Hindlimb muscle (tissue), 1 donor: ENCODE measurements at regions not wholly inside any gene's neighbourhood (a gene's known extent, or its start where the extent isn't known, plus 50 kb on each side); places are given as distances from the start of the nearest gene placed in this dataset.
A peak's percentile ranks its signal among the peaks of the same experiment; 100 is the strongest.
"Not testable (repeated sequence)": the region's sequence is repeated elsewhere in the genome, so short reads cannot be mapped to it uniquely, and the experiment has no call there.

Experiments
- DNase-seq: peaks from one replicate; pipeline ENCODE4 v3.0.0-alpha.2; 2013

- DNase-seq = no peak
Measured at GRCh38 chr12:70008944-70009343, 183.9 kb downstream of the MYRFL start.

GRCh38 chr12:70011353-70011752, 186.3 kb downstream of the MYRFL start:
- DNase-seq = no peak

- not testable (repeated sequence) for DNase-seq
Measured at GRCh38 chr12:70013016-70013415, 188.0 kb downstream of the MYRFL start.

GRCh38 chr12:70028515-70028914, 203.5 kb downstream of the MYRFL start:
- no peak for DNase-seq

- DNase-seq = no peak
Measured at GRCh38 chr12:70028918-70029317, 203.9 kb downstream of the MYRFL start.

GRCh38 chr12:70031046-70031445, 206.0 kb downstream of the MYRFL start:
- DNase-seq = no peak

GRCh38 chr12:70032076-70032475, 207.0 kb downstream of the MYRFL start:
- no peak for DNase-seq

GRCh38 chr12:70033310-70033709, 208.3 kb downstream of the MYRFL start:
- no peak for DNase-seq

- peak; percentile 29 for DNase-seq
Measured at GRCh38 chr12:70040141-70040540, 203.1 kb upstream of the CNOT2 start.

GRCh38 chr12:70042675-70043074, 200.6 kb upstream of the CNOT2 start:
- DNase-seq = peak; percentile 50

GRCh38 chr12:70043490-70044138, 199.6 kb upstream of the CNOT2 start:
- no peak for DNase-seq

- DNase-seq = no peak
Measured at GRCh38 chr12:70044167-70044566, 199.1 kb upstream of the CNOT2 start.

GRCh38 chr12:70045036-70045435, 198.2 kb upstream of the CNOT2 start:
- peak; percentile 68 for DNase-seq

- DNase-seq = no peak
Measured at GRCh38 chr12:70045514-70045913, 197.7 kb upstream of the CNOT2 start.

GRCh38 chr12:70048521-70049250, 194.5 kb upstream of the CNOT2 start:
- DNase-seq = no peak

GRCh38 chr12:70049596-70050360, 193.5 kb upstream of the CNOT2 start:
- no peak for DNase-seq

GRCh38 chr12:70052476-70052875, 190.8 kb upstream of the CNOT2 start:
- DNase-seq = no peak

- no peak for DNase-seq
Measured at GRCh38 chr12:70052931-70053497, 190.2 kb upstream of the CNOT2 start.

- no peak for DNase-seq
Measured at GRCh38 chr12:70059373-70059772, 183.9 kb upstream of the CNOT2 start.

GRCh38 chr12:70060634-70061033, 182.6 kb upstream of the CNOT2 start:
- DNase-seq = no peak

GRCh38 chr12:70068743-70069142, 174.5 kb upstream of the CNOT2 start:
- no peak for DNase-seq

GRCh38 chr12:70069221-70070105, 173.8 kb upstream of the CNOT2 start:
- no peak for DNase-seq
